Globus pallidus (tissue), 1 donor: ENCODE measurements at regions not wholly inside any gene's neighbourhood (a gene's known extent, or its start where the extent isn't known, plus 50 kb on each side); places are given as distances from the start of the nearest gene placed in this dataset.
"Not testable (repeated sequence)": the region's sequence is repeated elsewhere in the genome, so short reads cannot be mapped to it uniquely, and the experiment has no call there.

Source experiments
- DNase-seq: peaks from one replicate; pipeline ENCODE4 v3.0.0-alpha.2; 2015; ENCODE audit warnings: low spot score

DNA sequence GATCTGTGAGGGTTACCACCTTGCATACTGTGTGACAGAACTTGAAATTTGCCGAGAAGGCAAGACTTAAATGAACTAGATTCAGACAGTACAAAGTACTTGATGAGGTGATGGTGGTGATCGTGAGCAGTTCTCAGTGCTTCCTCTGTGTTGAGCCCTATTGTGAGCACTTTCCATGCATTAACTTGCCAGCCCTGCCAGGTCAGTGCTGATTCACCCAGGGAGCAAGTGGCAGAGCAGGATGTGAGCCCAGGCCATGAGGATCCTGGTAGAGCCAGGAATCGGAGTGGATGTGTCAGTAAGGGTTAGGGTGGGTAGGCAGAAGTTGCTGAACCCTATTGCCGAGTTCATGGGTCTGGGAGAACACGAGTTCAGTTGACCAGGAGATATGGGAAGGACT, 4545.7 kb upstream of the TPTE start:
- not testable (repeated sequence) for DNase-seq

GRCh38 chr21:5997586-5997985, 4523.8 kb upstream of the TPTE start:
- DNase-seq: not testable (repeated sequence)

DNA sequence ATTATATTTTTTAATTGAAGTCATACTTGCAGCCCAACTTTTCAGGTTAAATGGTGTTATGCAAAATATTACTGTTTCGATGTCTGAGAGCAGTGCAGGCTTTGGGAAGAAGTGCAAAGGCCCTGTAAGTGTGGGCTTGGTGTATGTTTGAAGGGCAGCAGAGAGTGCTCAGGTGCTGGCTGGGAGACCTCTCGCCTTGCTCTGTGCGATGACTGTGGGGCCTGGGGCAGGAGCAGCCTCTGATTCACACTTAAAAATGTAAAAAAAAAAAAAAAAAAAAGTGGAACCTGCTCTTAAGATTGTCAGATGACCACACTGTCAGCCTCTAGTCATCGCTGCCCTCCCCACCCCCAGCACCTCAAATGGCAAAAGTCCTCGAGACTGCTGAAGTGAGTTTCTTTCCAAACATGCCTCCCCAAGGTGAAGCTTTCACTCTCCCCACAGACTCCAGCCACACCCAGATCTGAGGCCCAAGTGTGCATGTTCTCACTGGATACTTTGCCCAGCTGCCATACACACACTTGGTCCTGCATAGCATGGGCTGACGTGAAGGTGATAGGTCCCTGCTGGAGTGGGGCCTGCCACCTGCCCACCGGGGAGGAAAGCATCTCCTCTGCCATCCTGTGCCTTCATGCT, 4505.8 kb upstream of the TPTE start:
- not testable (repeated sequence) for DNase-seq

DNA sequence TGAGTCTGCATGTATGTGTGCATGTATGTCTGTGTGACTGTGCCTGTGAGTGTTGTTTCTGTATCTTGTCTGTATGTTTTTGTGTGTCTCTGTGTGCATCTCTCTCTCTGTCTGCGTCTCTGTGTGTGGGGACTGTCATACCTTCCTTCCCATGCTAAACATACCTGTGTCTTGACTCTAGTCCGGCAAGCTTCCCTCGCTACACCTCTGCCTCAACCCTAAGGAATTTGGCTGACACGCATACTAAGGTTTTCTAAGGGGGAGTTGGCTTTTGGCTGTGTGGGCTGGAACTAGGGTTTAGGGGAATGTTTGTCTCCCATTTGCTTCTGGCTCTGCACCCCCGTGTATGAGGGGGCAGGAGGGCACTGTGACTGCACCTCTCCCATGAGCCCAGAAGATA, 4500.9 kb upstream of the TPTE start:
- not testable (repeated sequence) for DNase-seq

GRCh38 chr21:6020953-6021716, 4500.2 kb upstream of the TPTE start:
- not testable (repeated sequence) for DNase-seq

GRCh38 chr21:6021717-6022270, 4499.6 kb upstream of the TPTE start:
- not testable (repeated sequence) for DNase-seq

GRCh38 chr21:6023331-6023730, 4498.1 kb upstream of the TPTE start:
- not testable (repeated sequence) for DNase-seq

DNA sequence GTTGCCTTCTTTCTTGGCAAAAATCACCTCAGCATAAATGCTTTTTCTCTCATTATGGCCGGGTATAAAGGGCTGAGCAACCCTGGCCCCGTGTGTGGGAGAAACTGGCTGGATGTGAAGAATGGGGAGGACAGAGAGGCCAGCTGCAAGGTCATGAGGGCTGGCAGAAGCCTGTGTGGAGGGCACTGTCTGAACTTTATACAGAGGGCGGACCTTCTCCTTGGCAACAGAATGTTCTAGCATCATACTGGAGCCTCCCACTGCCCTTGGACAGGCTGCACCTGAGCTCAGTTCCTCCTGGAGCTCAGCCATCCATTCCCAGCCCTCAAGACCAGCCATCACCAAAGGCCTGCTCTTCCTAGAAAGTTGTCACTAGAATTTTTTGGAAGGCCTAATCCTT, 4496.2 kb upstream of the TPTE start:
- DNase-seq: not testable (repeated sequence)

- not testable (repeated sequence) for DNase-seq
Observed at GRCh38 chr21:6027497-6027896, 4493.9 kb upstream of the TPTE start.

DNA sequence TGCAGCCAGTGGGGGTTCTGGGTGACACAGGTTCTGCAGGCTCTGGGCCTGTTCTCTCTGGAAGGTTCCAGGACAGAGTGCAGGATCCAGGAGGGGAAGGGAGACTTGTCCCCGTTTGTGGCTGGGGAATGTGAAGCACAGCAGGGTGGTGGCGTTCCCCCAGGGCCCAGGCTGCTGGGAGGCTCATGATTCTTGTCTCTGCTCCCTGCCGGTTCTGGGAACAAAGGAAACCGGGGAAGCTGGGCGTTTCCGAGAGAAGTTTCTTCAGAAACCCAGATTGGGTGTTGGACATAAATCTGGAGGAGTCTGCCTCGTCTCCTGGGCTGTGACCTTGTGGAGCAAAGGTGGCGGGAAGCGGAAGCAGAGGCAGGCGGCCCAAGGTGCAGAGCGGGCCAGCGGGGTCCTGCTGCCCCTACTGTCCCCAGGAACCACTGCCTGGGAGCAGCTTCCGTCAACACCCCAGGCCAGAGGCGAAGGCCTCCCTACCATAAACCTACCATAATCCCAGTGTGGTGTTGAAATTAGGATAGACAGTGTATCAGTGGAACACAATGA, 4487.2 kb upstream of the TPTE start:
- not testable (repeated sequence) for DNase-seq

GRCh38 chr21:6034820-6035473, 4486.4 kb upstream of the TPTE start:
- DNase-seq: not testable (repeated sequence)

GRCh38 chr21:6035474-6036155, 4485.8 kb upstream of the TPTE start:
- not testable (repeated sequence) for DNase-seq

DNA sequence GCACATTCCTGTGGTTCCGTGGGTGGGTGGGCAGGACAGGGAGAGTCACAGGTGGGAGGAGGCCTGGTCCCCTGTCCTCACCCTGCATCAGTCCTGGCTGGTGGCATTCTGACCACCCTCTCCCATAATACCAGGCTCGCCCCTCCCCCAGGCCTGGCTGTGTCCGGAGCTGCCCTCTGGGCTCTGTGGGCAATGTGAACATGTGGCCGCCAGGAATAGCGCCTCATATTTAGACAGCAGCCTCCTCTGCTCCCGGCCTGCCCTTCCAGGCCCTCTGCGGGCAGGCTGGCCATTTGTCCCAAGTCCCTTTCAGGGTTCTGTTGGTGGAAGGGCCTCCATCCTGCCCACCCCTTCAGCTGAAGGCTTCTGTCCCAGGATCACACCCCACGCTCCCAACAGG, 4482.2 kb upstream of the TPTE start:
- not testable (repeated sequence) for DNase-seq

GRCh38 chr21:6040095-6040494, 4481.3 kb upstream of the TPTE start:
- not testable (repeated sequence) for DNase-seq

- not testable (repeated sequence) for DNase-seq
Observed at GRCh38 chr21:6043430-6044275, 4477.7 kb upstream of the TPTE start.

GRCh38 chr21:6044695-6045094, 4476.7 kb upstream of the TPTE start:
- DNase-seq: not testable (repeated sequence)

- not testable (repeated sequence) for DNase-seq
Observed at GRCh38 chr21:6049930-6050329, 4471.5 kb upstream of the TPTE start.

- DNase-seq: not testable (repeated sequence)
Observed at GRCh38 chr21:6052109-6052508, 4469.3 kb upstream of the TPTE start.

- not testable (repeated sequence) for DNase-seq
Observed at GRCh38 chr21:6053145-6053544, 4468.2 kb upstream of the TPTE start.

- not testable (repeated sequence) for DNase-seq
Observed at GRCh38 chr21:6058997-6059396, 4462.4 kb upstream of the TPTE start.
